ENCODE measurements at regions not wholly inside any gene's neighbourhood (a gene's known extent, or its start where the extent isn't known, plus 50 kb on each side); places are given as distances from the start of the nearest gene placed in this dataset.

DNA sequence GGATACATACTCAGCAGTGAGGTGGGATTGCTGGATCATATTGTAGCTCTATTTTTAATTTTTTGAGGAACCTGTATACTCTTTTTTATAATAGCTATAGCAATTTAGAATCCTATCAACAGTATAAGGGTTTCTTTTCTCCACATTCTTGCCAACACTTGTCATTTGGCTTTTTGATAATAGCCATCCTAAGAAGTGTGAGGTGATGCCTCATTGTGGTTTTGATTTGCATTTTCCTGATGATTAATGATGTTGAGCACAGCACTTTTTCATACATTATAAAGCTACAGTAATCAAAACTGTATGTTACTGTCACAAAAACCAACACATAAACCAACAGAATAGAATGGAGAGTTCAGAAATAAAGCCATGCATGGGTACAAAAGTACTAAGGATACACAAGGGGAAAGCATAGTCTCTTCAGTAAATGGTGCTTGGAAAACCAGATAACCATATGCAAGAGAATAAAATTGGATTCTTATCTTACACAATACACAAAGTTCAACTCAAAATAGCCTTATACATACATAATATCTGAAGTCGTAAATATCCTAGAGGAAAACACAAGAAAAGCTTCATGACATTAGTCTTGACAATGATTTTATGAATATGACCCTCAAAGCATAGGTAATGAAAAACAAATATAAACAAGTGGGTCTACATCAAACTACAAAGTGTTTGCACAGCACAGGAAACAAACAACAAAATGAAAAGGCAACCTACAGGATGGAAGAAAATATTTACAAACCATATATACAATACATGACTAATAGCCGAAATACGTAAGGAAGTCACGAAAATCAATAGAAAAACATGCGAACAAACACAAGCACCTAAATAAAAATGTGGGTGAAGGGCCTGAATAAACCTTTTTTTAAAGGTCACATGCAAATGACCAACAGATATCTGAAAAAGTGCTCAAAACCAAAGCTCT is 287.8 kb upstream of the DAB2 start:
- TF ChIP-seq, protein P1, sequence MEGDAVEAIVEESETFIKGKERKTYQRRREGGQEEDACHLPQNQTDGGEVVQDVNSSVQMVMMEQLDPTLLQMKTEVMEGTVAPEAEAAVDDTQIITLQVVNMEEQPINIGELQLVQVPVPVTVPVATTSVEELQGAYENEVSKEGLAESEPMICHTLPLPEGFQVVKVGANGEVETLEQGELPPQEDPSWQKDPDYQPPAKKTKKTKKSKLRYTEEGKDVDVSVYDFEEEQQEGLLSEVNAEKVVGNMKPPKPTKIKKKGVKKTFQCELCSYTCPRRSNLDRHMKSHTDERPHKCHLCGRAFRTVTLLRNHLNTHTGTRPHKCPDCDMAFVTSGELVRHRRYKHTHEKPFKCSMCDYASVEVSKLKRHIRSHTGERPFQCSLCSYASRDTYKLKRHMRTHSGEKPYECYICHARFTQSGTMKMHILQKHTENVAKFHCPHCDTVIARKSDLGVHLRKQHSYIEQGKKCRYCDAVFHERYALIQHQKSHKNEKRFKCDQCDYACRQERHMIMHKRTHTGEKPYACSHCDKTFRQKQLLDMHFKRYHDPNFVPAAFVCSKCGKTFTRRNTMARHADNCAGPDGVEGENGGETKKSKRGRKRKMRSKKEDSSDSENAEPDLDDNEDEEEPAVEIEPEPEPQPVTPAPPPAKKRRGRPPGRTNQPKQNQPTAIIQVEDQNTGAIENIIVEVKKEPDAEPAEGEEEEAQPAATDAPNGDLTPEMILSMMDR (IDR thresholded peaks at IDR 0.05; ENCODE audit: low read depth, low read length): no peak
- no peak for TF ChIP-seq EZH2phosphoT487 (IDR thresholded peaks at IDR 0.05; ENCODE audit: low read depth)
- H2AFZ ChIP-seq (ENCODE audit: low read depth, low read length): no peak overlapping the region
- no peak overlapping the region for H3K27ac ChIP-seq (ENCODE audit: low read length)
- no peak overlapping the region for H3K4me3 ChIP-seq (ENCODE audit: low read length)
- no peaks in the 10 kb centered on the region for H3K36me3 ChIP-seq (replicated peaks; ENCODE audit: low read depth, low read length)
- peaks cover 3% of the 10 kb centered on the region; the same call in 1 of the 2 replicates for H3K4me1 ChIP-seq (ENCODE audit: low read length)
- H3K4me2 ChIP-seq (ENCODE audit: low read length): no peak overlapping the region
- no peaks in the 10 kb centered on the region for H3K9me3 ChIP-seq (ENCODE audit: insufficient read depth, low read length)
- H3K27me3 ChIP-seq (ENCODE audit: low read depth, low read length): no peaks in the 10 kb centered on the region
- H3K79me2 ChIP-seq (ENCODE audit: low read length): no peaks in the 10 kb centered on the region
- H4K20me1 ChIP-seq (ENCODE audit: insufficient read depth, low read length): no peaks in the 10 kb centered on the region
- no peak overlapping the region for H3K9ac ChIP-seq (ENCODE audit: low read length)

DNA sequence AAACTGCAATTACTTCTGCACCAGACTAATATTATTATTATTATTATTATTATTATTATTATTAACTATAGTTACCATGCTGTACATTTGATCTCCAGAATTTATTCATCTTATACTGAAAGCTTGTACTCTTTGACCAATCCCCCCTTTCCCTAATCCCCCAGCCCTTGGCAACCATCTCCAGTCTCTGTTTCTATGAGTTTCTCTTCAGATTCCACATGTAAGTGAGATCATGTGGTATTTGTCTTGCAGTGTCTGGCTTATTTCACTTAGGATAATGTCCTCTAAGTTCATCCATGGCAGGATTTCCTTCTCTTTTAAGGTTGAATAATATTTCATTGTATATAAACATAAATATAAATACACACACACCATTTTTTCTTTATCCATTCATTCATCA is 287.0 kb upstream of the DAB2 start:
- no peaks in the 10 kb centered on the region for H3K79me2 ChIP-seq (ENCODE audit: low read length)
- no peak for TF ChIP-seq EZH2phosphoT487 (IDR thresholded peaks at IDR 0.05; ENCODE audit: low read depth)
- TF ChIP-seq, protein P1 (IDR thresholded peaks at IDR 0.05; ENCODE audit: low read depth, low read length): no peak
- H3K4me3 ChIP-seq (ENCODE audit: low read length): no peak overlapping the region
- no peaks in the 10 kb centered on the region for H3K9me3 ChIP-seq (ENCODE audit: insufficient read depth, low read length)
- H3K27ac ChIP-seq (ENCODE audit: low read length): no peak overlapping the region
- no peak overlapping the region for H3K4me2 ChIP-seq (ENCODE audit: low read length)
- H3K36me3 ChIP-seq (replicated peaks; ENCODE audit: low read depth, low read length): no peaks in the 10 kb centered on the region
- no peaks in the 10 kb centered on the region for H4K20me1 ChIP-seq (ENCODE audit: insufficient read depth, low read length)
- H3K4me1 ChIP-seq (ENCODE audit: low read length): peaks cover 3% of the 10 kb centered on the region; the same call in 1 of the 2 replicates
- no peaks in the 10 kb centered on the region for H3K27me3 ChIP-seq (ENCODE audit: low read depth, low read length)
- no peak overlapping the region for H2AFZ ChIP-seq (ENCODE audit: low read depth, low read length)
- no peak overlapping the region for H3K9ac ChIP-seq (ENCODE audit: low read length)

DNA sequence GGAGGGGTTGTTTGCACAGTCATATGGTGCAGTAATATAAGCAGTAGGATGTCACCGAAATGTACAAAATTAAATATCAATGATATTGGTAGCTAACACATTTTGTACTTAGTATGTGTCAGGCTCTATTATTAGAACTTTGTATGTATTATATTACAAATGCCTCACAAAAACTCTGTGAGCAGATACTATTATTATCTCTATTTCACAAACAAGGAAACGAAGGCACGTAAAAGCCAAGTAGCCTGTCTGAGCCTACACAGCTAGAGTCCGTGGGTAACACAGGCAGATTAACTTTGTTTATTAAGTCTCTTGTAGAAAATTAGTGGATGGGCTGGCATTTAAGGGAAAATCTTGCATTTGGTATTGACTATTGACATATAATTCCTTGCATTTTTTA is 284.3 kb upstream of the DAB2 start:
- H3K9ac ChIP-seq (ENCODE audit: low read length): no peak overlapping the region
- no peaks in the 10 kb centered on the region for H3K79me2 ChIP-seq (ENCODE audit: low read length)
- H4K20me1 ChIP-seq (ENCODE audit: insufficient read depth, low read length): no peaks in the 10 kb centered on the region
- H3K4me2 ChIP-seq (ENCODE audit: low read length): no peak overlapping the region
- H3K4me1 ChIP-seq (ENCODE audit: low read length): peaks cover 3% of the 10 kb centered on the region; the same call in 1 of the 2 replicates
- H3K27ac ChIP-seq (ENCODE audit: low read length): no peak overlapping the region
- no peaks in the 10 kb centered on the region for H3K9me3 ChIP-seq (ENCODE audit: insufficient read depth, low read length)
- H3K36me3 ChIP-seq (replicated peaks; ENCODE audit: low read depth, low read length): no peaks in the 10 kb centered on the region
- TF ChIP-seq EZH2phosphoT487 (IDR thresholded peaks at IDR 0.05; ENCODE audit: low read depth): no peak
- TF ChIP-seq, protein P1 (IDR thresholded peaks at IDR 0.05; ENCODE audit: low read depth, low read length): no peak
- H3K27me3 ChIP-seq (ENCODE audit: low read depth, low read length): no peaks in the 10 kb centered on the region
- H3K4me3 ChIP-seq (ENCODE audit: low read length): no peak overlapping the region
- H2AFZ ChIP-seq (ENCODE audit: low read depth, low read length): no peak overlapping the region

DNA sequence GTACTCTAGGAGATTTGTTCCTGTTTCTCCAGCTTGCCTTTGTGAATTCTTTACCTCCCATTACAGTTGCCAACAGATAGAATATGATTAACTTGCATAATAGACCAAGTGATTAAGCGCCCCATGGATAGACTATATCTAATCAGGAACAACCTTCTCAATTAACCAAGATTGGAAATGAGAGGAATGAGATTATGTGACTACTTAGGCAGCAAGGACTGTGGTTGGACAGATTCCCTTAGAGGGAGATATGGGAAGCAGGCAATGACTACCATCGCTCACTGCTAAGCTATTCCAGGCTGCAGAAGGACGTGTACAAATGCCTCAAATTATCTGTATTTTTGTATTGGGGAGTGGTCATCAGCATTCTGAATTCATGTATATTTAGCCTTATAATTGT is 278.1 kb upstream of the DAB2 start:
- TF ChIP-seq EZH2phosphoT487 (IDR thresholded peaks at IDR 0.05; ENCODE audit: low read depth): no peak
- TF ChIP-seq, protein P1 (IDR thresholded peaks at IDR 0.05; ENCODE audit: low read depth, low read length): no peak
- no peak overlapping the region for H3K4me2 ChIP-seq (ENCODE audit: low read length)
- no peaks in the 10 kb centered on the region for H3K36me3 ChIP-seq (replicated peaks; ENCODE audit: low read depth, low read length)
- H3K27ac ChIP-seq (ENCODE audit: low read length): no peak overlapping the region
- H3K9ac ChIP-seq (ENCODE audit: low read length): no peak overlapping the region
- no peak overlapping the region for H3K4me3 ChIP-seq (ENCODE audit: low read length)
- H3K79me2 ChIP-seq (ENCODE audit: low read length): no peaks in the 10 kb centered on the region
- H3K9me3 ChIP-seq (ENCODE audit: insufficient read depth, low read length): no peaks in the 10 kb centered on the region
- H2AFZ ChIP-seq (ENCODE audit: low read depth, low read length): no peak overlapping the region
- H3K27me3 ChIP-seq (ENCODE audit: low read depth, low read length): no peaks in the 10 kb centered on the region
- no peaks in the 10 kb centered on the region for H4K20me1 ChIP-seq (ENCODE audit: insufficient read depth, low read length)
- peaks cover 10% of the 10 kb centered on the region for H3K4me1 ChIP-seq (ENCODE audit: low read length)

Data from OCI-LY3 (cell line).